GM19239 (cell line): ENCODE measurements at regions not wholly inside any gene's neighbourhood (a gene's known extent, or its start where the extent isn't known, plus 50 kb on each side); places are given as distances from the start of the nearest gene placed in this dataset.

Source experiments
- DNase-seq: peaks from one replicate; pipeline ENCODE4 v3.0.0; 2011; ENCODE audit warnings: low spot score; ENCODE audit not compliant: insufficient read length
- FAIRE-seq: peaks from 2 replicates; lab custom pipeline; 2011; peaks lifted over from hg19 to GRCh38; lab: Jason Lieb, UNC

GRCh38 chr6:91705646-91706045, 1118.8 kb upstream of the MAP3K7 start:
- DNase-seq (no peak), FAIRE-seq (no peak)

DNA sequence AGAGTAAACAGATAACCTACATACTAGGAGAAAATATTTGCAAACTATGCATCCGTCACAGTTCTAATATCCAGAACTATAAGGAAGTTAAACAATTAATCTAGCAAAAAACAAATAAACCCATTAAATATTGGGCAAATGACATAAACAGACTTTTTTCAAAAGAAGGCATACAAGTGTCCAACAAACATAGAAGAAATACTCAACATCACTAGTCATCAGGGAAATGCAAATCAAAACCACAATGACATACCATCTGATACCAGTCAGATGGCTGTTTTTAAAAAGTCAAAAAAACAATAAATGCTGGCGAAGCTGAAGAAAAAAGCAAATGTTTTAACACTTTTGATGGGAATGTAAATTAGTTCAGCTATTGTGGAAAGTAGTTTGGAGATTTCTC, 1117.7 kb upstream of the MAP3K7 start:
- DNase-seq, result no peak
- FAIRE-seq, result no peak

GRCh38 chr6:91697010-91697695, 1110.3 kb upstream of the MAP3K7 start:
- FAIRE-seq, result no peak
- DNase-seq, result no peak

DNA sequence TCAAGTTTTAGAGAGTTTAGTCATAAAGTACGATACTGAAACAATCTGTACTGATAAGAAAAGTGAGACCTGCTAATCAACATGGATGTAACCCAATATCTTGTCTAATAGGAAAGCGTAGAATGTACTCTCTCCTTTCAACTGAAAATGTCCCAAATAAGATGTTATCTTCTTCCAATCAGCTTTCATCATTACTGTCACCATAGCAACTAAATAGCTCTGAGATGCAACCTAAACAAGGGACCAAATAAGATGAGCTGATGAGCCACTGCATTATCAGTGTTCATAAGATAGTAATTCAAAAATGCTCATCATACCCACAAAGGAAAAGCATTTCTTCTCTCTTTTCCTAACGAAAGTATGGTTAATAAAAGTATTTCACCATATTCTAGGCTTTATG, 1108.3 kb upstream of the MAP3K7 start:
- no peak for FAIRE-seq
- DNase-seq, result no peak

DNA sequence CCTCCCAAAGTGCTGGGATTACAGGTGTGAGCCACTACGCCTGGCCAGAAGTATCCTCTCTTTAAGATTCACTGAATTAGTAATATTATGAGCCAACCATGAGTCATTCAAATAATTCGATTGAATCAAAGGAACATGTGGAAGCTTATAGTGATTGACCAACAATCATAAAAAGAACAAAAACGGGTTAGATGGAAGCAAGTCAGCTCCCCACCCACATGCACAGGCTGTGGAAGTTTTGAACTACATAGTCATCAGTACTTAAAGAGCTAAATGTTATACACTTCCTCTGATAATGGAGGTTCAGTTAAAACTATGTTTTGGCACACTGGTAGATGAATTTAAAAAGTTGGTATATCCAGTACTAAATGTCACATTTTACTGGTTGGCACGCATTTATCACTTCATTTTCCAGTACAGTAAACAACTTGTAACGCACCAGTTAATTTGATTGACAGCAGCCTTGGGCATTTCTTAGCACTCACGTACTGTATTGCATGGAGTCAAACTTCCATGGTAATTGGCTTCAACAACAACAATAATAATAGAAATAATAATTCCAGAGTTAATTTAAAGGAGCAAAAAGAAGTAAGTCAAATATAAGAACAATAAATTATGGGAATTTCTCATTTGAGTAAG, 1107.3 kb upstream of the MAP3K7 start:
- FAIRE-seq (no peak), DNase-seq (no peak)

DNA sequence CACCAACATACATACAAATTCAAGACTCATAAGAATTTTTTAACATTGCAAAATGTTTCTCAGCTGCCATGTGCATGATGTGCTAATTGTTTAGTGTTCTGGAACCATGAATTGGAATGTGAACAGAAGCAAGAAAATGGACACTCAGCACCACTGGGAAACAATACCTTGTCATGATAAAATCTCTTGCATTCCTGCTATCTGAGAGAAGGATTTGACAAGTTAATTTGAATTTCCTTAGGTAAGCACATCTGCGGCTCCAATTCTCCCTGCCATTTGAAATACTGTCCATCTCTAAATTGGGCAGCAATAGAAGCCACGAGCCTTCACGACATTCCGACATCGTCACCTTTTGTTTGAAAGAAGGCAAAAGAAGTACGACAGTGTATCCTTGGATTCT, 1104.6 kb upstream of the MAP3K7 start:
- DNase-seq (no peak), FAIRE-seq (no peak)

DNA sequence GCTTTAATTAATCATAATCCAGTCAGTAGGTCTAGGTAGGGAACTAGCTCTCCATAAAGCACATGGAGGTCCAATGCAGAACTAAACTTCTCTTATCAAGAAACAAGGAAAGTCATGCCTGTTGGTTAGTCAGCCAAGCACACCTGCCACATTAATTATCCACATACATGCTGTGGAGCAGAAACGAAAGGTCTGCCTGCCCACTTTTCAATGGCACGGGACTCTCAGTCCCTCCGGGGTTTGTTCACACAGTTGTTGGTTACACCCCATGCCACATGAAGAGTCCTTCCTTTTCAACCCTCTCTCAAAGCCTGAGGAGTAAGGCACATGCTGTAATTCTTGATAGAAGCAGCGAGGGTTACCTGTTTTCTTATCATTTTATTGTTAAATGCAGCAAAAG, 1096.4 kb upstream of the MAP3K7 start:
- FAIRE-seq, result no peak
- no peak for DNase-seq

- DNase-seq (no peak), FAIRE-seq (no peak)
Observed at GRCh38 chr6:91681296-91681695, 1094.4 kb upstream of the MAP3K7 start.

- DNase-seq, result no peak
- no peak for FAIRE-seq
Observed at GRCh38 chr6:91678679-91679446, 1092.0 kb upstream of the MAP3K7 start.

GRCh38 chr6:91672201-91672600, 1085.3 kb upstream of the MAP3K7 start:
- DNase-seq (no peak), FAIRE-seq (no peak)

DNA sequence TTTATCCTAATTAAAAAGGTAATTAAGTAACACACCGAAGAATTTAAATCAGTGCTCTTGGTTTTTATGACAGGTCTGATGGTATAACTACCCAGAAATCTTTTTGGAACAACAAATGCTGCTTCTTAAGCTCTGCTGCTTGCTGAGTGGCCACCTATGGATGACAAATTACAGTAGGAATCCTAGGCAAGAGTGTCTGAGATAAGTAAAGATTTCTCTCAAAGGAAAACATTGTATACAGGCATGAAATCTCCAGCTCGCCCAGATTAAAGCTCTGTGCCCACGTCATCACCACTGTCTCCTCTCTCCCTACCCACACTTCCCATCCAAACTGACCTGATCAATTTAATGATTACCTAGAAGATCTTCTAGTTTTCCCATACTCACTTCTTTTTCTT, 1083.0 kb upstream of the MAP3K7 start:
- no peak for FAIRE-seq
- DNase-seq, result no peak

DNA sequence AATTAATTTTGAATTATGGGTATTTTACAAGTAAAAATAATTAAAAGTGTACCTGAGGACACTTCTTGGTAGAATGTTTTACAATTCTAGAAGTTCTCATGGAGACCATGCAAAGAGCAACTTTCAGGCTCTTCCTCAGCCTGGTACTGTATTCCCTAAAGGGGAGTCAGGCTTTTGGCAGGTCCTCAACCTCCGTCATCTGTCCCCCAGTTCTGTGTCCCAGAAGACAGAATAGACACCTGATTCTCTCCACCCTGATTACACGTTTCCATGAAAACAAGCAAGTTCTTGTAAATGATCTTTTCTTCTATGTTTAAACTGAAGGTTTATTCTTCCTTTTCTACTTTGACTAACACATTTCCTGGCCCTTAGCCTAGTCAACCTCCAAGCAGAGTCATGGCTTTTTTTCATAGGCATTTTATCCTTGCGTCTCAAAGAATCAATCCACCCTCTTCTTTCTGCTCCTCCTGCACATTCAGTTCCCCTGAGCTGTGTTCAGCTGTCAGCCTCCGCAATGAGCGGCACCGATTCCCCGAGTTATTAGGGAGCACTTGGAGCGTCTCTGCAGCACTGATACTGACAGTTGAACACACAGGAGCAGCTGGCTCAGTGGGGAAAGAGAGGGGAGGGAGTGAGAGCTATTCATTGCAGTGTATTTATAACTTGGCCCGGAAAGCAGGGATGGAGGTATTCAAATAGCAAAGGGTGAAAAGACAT, 1082.4 kb upstream of the MAP3K7 start:
- no peak for FAIRE-seq
- DNase-seq, result no peak

GRCh38 chr6:91667596-91667995, 1080.7 kb upstream of the MAP3K7 start:
- FAIRE-seq (no peak), DNase-seq (no peak)

DNA sequence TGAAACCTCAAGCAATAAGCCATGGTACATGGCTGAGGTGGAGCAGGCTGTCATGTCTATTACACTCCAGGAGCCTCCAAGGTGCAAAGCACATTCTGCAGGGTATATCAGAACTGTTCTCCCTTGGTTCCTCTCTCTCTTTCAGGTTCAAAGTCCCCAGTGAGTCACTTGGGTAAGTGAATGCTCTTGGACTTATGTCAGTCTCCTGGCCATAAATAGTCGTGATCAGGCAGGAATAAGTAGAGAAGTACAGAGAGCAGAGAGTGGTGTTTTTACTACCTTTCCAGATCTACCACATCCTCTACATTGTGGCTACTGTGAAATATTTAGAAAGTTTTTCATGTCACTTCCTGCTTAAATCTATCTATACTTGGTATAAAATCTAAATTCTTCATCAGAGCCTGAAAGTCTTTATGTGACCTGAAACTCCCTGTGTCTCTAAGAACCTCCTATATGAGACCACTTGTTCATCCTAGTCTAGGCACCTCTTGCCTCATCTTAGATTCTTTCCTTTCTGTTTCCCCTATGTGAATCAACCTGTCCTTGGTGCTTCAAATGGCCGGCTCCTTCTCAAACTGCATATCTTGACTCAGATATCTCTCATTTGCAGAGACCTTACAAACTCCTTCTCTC, 1077.6 kb upstream of the MAP3K7 start:
- FAIRE-seq, result no peak
- no peak for DNase-seq

DNA sequence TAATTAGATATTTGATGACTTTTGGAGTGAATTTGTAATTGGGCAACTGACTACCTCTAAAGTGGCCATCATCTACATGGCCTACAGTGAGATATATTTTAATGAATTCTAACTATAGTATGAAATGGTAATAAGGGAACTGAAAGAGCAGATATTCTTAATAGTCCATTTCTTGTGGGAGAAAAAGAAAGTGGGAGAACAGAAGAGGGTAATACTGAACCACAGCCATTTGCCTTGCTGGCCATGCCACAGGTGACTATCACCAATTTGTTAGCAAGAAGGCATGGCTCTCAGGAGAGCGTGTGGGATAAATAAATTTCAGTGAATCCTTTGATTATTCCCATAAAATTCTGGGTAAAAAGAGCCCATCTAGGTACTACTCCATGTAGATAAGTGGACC, 1074.0 kb upstream of the MAP3K7 start:
- FAIRE-seq (no peak), DNase-seq (no peak)

DNA sequence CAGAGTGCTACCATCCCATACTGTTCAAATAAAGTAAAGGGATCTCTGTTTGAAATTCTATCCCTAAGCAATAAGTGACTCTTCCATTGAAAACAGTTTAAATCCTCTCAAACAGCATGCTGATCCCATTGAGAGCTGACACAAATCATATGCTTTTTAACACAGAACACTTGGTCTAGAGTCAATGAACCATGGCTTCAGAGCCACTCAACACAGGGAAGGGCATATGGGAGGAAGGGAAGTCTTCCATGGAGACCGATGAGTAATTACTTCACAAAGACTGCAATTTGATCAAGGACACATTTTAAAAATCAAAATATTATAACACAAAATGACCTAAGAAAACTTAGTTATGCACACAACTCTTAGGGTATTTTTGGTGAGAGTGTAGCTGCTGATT, 1073.0 kb upstream of the MAP3K7 start:
- FAIRE-seq (no peak), DNase-seq (no peak)

GRCh38 chr6:91654793-91655192, 1067.9 kb upstream of the MAP3K7 start:
- DNase-seq (no peak), FAIRE-seq (no peak)

DNA sequence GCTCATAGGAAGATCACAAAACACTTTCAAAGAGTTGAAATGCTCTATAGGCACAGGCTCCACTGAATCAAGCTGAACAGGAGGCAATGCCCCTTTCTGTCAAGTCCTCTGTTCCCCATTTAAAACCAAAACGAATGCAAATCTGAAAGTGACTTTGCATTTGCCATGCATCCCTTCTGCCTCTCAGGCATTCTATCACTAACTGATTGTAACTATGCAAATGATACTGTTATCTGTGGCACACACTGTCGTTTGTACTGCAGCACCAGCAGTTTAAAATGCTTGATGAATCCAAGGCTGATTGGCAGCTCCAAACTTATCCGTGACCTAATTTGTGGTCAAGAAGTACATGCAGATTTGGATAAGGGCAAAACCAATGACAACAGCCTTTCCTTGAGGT, 1067.5 kb upstream of the MAP3K7 start:
- FAIRE-seq (no peak), DNase-seq (no peak)

DNA sequence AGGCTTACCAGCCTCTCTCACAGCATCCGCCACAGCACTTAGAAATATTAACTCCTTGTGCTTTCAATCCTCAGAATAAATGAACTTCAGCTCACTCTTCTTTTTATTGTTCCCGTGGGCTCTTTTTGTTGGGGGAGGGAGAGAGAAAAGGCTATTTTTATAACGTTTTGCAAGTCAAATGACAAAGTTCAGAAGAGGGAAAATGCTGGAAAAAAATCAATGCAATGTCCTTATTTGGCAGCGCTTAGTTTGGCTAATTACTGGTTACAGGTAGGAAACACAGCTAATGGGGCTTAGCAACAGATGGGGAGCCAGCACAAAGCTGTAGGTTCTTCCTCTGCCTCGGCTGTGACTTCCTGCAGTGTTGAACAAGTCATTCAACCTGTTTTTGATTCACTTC, 1067.0 kb upstream of the MAP3K7 start:
- FAIRE-seq (no peak), DNase-seq (no peak)

- DNase-seq (no peak), FAIRE-seq (no peak)
Observed at GRCh38 chr6:91653076-91653723, 1066.3 kb upstream of the MAP3K7 start.
